K562 (cell line): ENCODE measurements at regions not wholly inside any gene's neighbourhood (a gene's known extent, or its start where the extent isn't known, plus 50 kb on each side); places are given as distances from the start of the nearest gene placed in this dataset.

ENCODE experiments used
- ATAC-seq: fragments of 200-7000 bp; cut with Tn5 transposase; 3 replicates; pipeline ENCODE4 v1.9.1; 2020; ENCODE audit warnings: moderate library complexity
- BruUV-seq: library from RNA; stranded (reverse); fragments of 400-500 nt; replicated peaks from 2 replicates; lab custom pipeline; 2021; lab: Mats Ljungman, UMichigan
- CTCF ChIA-PET: fragments of 300-600 bp; formaldehyde crosslinking; extraction: SDS; loops from one replicate; lab custom pipeline; 2021; ENCODE audit warnings: low intra/inter-chr PET ratio; lab: Yijun Ruan, JAX
- POLR2A ChIA-PET: fragments of 300-600, 350-650 bp; sonication (Branson Sonifier 250); formaldehyde crosslinking; extraction: SDS; loops from one replicate; lab custom pipeline; 2021; ENCODE audit warnings: antibody characterized with exemption, inconsistent platforms; lab: Yijun Ruan, JAX
- DNase-seq, 4 experiments: peaks; one replicate each; pipeline versions ENCODE4 v3.0.0 to v3.0.0-alpha.2; 2011 to 2018; ENCODE audit warnings: low spot score in 3 of 4, mixed read lengths in 3 of 4; ENCODE audit errors: extremely low read depth in 1 of 4
- FAIRE-seq: peaks from 2 replicates; lab custom pipeline; 2011; peaks lifted over from hg19 to GRCh38; lab: Jason Lieb, UNC
- H2AFZ ChIP-seq: 2 replicates; pipeline ENCODE4 v1.6.0; 2011; ENCODE audit warnings: low read depth, low read length, control low read depth, inconsistent platforms
- H3K27ac ChIP-seq: fragments of 200-600 bp; 3 replicates; pipeline ENCODE4 v1.8.0; 2011; ENCODE audit warnings: low read depth, mild to moderate bottlenecking, control low read depth, inconsistent platforms, low read length, moderate library complexity, mixed read lengths; ENCODE audit errors: extremely low read depth
- H3K27me3 ChIP-seq, 2 experiments: fragments of 300-600 bp in 1 of 2; 2 replicates in 1 of 2; 3 replicates in 1 of 2; pipeline versions ENCODE4 v1.6.0 to v1.8.0; 2011; ENCODE audit warnings: inconsistent platforms in 2 of 2, low read length in 2 of 2, mild to moderate bottlenecking in 1 of 2, mixed read lengths in 1 of 2, moderate library complexity in 1 of 2; ENCODE audit not compliant: control insufficient read depth in 2 of 2, insufficient read depth in 2 of 2
- H3K36me3 ChIP-seq: fragments of 300-600 bp; 3 replicates; pipeline ENCODE4 v1.8.0; 2011; ENCODE audit warnings: mild to moderate bottlenecking, low read length, inconsistent platforms; ENCODE audit not compliant: control insufficient read depth, insufficient read depth
- H3K4me1 ChIP-seq, 2 experiments: fragments of 200-600 bp in 1 of 2; replicated peaks in 1 of 2; 2 replicates in 1 of 2; 3 replicates in 1 of 2; pipeline versions ENCODE4 v1.5.1 to v1.8.0; 2011; ENCODE audit warnings: inconsistent platforms in 2 of 2, low read length in 2 of 2, mild to moderate bottlenecking in 1 of 2, mixed read lengths in 1 of 2, moderate library complexity in 1 of 2; ENCODE audit not compliant: control insufficient read depth in 2 of 2, insufficient read depth in 2 of 2
- H3K4me2 ChIP-seq: 2 replicates; pipeline ENCODE4 v1.6.1; 2011; ENCODE audit warnings: low read length, control low read depth, inconsistent platforms, mixed read lengths; ENCODE audit not compliant: insufficient read depth
- H3K4me3 ChIP-seq: fragments of 200-600 bp; sonication (generic), shearing (Covaris generic); 2 replicates; pipeline ENCODE4 v1.5.1; 2016; ENCODE audit warnings: control low read depth, inconsistent platforms
- H3K79me2 ChIP-seq: fragments of 200-600 bp; 3 replicates; pipeline ENCODE4 v1.8.0; 2011; ENCODE audit warnings: low read length, inconsistent platforms; ENCODE audit not compliant: control insufficient read depth, insufficient read depth
- H3K9ac ChIP-seq, 2 experiments: 2 replicates each; pipeline versions ENCODE4 v1.6.0 to v1.6.1; 2011; ENCODE audit warnings: low read depth in 2 of 2, low read length in 2 of 2, control low read depth in 1 of 2, inconsistent platforms in 1 of 2, mild to moderate bottlenecking in 1 of 2, mixed read lengths in 1 of 2; ENCODE audit not compliant: insufficient read depth in 1 of 2
- H3K9me1 ChIP-seq: one replicate; pipeline ENCODE4 v1.6.0; 2011; ENCODE audit warnings: inconsistent platforms, mild to moderate bottlenecking, low read length, moderate library complexity; ENCODE audit not compliant: control insufficient read depth, insufficient read depth
- H3K9me3 ChIP-seq: replicated peaks from 2 replicates; pipeline ENCODE4 v1.5.1; 2011; ENCODE audit warnings: low read depth, low read length, inconsistent platforms; ENCODE audit not compliant: control insufficient read depth, insufficient read depth
- H4K20me1 ChIP-seq: replicated peaks from 2 replicates; pipeline ENCODE4 v1.6.1; 2011; ENCODE audit warnings: low read length, inconsistent platforms, mixed read lengths; ENCODE audit not compliant: control insufficient read depth, insufficient read depth
- ETV6 ChIP-seq, 3 experiments: fragments of 150-350 bp in 1 of 3; sonication (generic) in 1 of 3; formaldehyde crosslinking in 1 of 3; IDR thresholded peaks; 2 replicates each; pipeline versions ENCODE4 v1.6.1 to v1.8.0; 2014 to 2022; ENCODE audit warnings: borderline replicate concordance in 2 of 3, low read depth in 2 of 3, antibody characterized with exemption in 1 of 3, low read length in 1 of 3, mild to moderate bottlenecking in 1 of 3, missing genetic modification reagents in 1 of 3
- HMGN3 ChIP-seq: IDR thresholded peaks from 2 replicates; pipeline ENCODE4 v1.6.1; 2011; ENCODE audit warnings: borderline replicate concordance, low read depth, mild to moderate bottlenecking, mixed read lengths, low read length; ENCODE audit not compliant: insufficient read length; ENCODE audit errors: extremely low read depth
- KLF6 ChIP-seq: fragments of 250-450 bp; sonication (Bioruptor Pico); IDR thresholded peaks from 2 replicates; pipeline ENCODE4 v1.4.0; 2020; ENCODE audit warnings: mild to moderate bottlenecking, moderate library complexity, borderline replicate concordance
- LEF1 ChIP-seq: fragments of 450-650 bp; IDR thresholded peaks from 2 replicates; pipeline ENCODE4 v1.6.1; 2016; ENCODE audit warnings: mild to moderate bottlenecking
- NCOA2 ChIP-seq, 2 experiments: fragments of 450-650 bp; IDR thresholded peaks; 2 replicates each; pipeline ENCODE4 v1.6.1; 2018; ENCODE audit warnings: mild to moderate bottlenecking in 2 of 2, moderate library complexity in 1 of 2; ENCODE audit not compliant: partially characterized antibody in 2 of 2
- PATZ1 ChIP-seq: fragments of 250-450 bp; sonication (Bioruptor Pico); IDR thresholded peaks from 2 replicates; pipeline ENCODE4 v1.5.0; 2020; ENCODE audit warnings: mild to moderate bottlenecking, borderline replicate concordance
- POLR2AphosphoS2 ChIP-seq: IDR thresholded peaks from 2 replicates; pipeline ENCODE4 v1.6.1; 2012; ENCODE audit warnings: low read length, improper control_type of control experiment
- RBFOX2 ChIP-seq: fragments of 200-400 bp; formaldehyde crosslinking; IDR thresholded peaks from 2 replicates; pipeline ENCODE4 v1.6.1; 2017; ENCODE audit warnings: low read depth, mild to moderate bottlenecking, low read length, moderate library complexity
- RBM34 ChIP-seq: fragments of 200-400 bp; formaldehyde crosslinking; IDR thresholded peaks from 2 replicates; pipeline ENCODE4 v1.6.1; 2018; ENCODE audit warnings: low read length, borderline replicate concordance; ENCODE audit not compliant: insufficient read depth
- RUNX1 ChIP-seq: sonication (generic); IDR thresholded peaks from 2 replicates; pipeline ENCODE4 v1.6.1; 2016; ENCODE audit warnings: antibody characterized with exemption, low read depth
- ZFPM2 ChIP-seq: fragments of 250-450 bp; sonication (Bioruptor Pico); IDR thresholded peaks from 2 replicates; pipeline ENCODE4 v1.5.1; 2022; ENCODE audit warnings: mild to moderate bottlenecking
- ZNF134 ChIP-seq: fragments of 250-450 bp; sonication (Bioruptor Pico); conservative IDR thresholded peaks from 2 replicates; pipeline ENCODE4 v1.4.0; 2020
- ZNF239 ChIP-seq: fragments of 250-450 bp; sonication (Bioruptor Pico); IDR thresholded peaks from 2 replicates; pipeline ENCODE4 v1.4.0; 2020; ENCODE audit warnings: mild to moderate bottlenecking
- ZNF311 ChIP-seq: fragments of 250-450 bp; sonication (Bioruptor Pico); IDR thresholded peaks from 2 replicates; pipeline ENCODE4 v1.4.0; 2020; ENCODE audit warnings: mild to moderate bottlenecking, moderate library complexity
- WGBS: fragments of 100-300 bp; shearing (Covaris generic); methylation state at CpG from one replicate; pipeline ENCODE4 v1.1.6; 2016; ENCODE audit warnings: low coverage, mixed read lengths; ENCODE audit not compliant: insufficient coverage; ENCODE audit errors: missing lambda C conversion rate; 5-methylcytosine and 5-hydroxymethylcytosine counted together
- in situ Hi-C: fragments of 300-500 bp; cut with MboI; formaldehyde crosslinking; loops from 4 replicates; pipeline ENCODE4 v1.15.0; 2018; ENCODE audit warnings: inconsistent platforms, mixed read lengths
- intact Hi-C: fragments of 100-400 bp; cut with micrococcal nuclease; formaldehyde crosslinking; loops from 2 replicates; pipeline ENCODE4 v1.14.2; 2022

- TF ChIP-seq POLR2AphosphoS2 (no peak), LEF1 (no peak)
These were observed 90.2 kb upstream of the PARP8 start (continued) for GRCh38 chr5:50576265-50576664.

GRCh38 chr5:50576686-50577256 lies 89.7 kb upstream of the PARP8 start:
- no TSS peak for BruUV-seq
- Histone ChIP-seq H4K20me1 (no peaks in the 10 kb centered on the region), H3K9ac (no peak overlapping the region), H3K4me3 (no peak overlapping the region), H3K27ac (no peak overlapping the region), H3K27me3 (no peaks in the 10 kb centered on the region), H2AFZ (no peak overlapping the region), H3K9me3 (peaks cover 2% of the 10 kb centered on the region; the same call in 1 of the 2 replicates), H3K4me2 (no peak overlapping the region), H3K36me3 (no peaks in the 10 kb centered on the region), H3K4me1 (no peaks in the 10 kb centered on the region), H3K79me2 (no peaks in the 10 kb centered on the region), H3K9me1 (no peaks in the 10 kb centered on the region)
- ChIA-PET POLR2A (no interaction called here), CTCF (no interaction called here)
- intact Hi-C loops = no loop called here
- 0% methylated on average over 1 of the region's 1 CpG for WGBS
- no peak for TF ChIP-seq RUNX1
- TF ChIP-seq RBFOX2 = no peak
- no peak for TF ChIP-seq ZFPM2 (CRISPR knock-in tag)
- in situ Hi-C loops = no loop called here
- DNase-seq (no peak), ATAC-seq (no peak), FAIRE-seq (no peak)

GRCh38 chr5:50580506-50580905 lies 85.9 kb upstream of the PARP8 start:
- no peak overlapping the region for H3K4me3 ChIP-seq
- DNase-seq = no peak
- no peaks in the 10 kb centered on the region for H3K9me1 ChIP-seq
- under 1% methylated on average over 6 of the region's 6 CpGs for WGBS
- ChIA-PET POLR2A (no interaction called here), CTCF (no interaction called here)
- no peaks in the 10 kb centered on the region for H4K20me1 ChIP-seq
- H3K4me1 ChIP-seq = no peaks in the 10 kb centered on the region
- ATAC-seq = no peak
- no peak overlapping the region for H3K27ac ChIP-seq
- no peak for FAIRE-seq
- H3K9me3 ChIP-seq = peaks cover 2% of the 10 kb centered on the region; the same call in 1 of the 2 replicates
- intact Hi-C loops = no loop called here
- no peak overlapping the region for H3K4me2 ChIP-seq
- BruUV-seq = no TSS peak
- H3K9ac ChIP-seq = no peak overlapping the region
- no peaks in the 10 kb centered on the region for H3K27me3 ChIP-seq
- no peak overlapping the region for H2AFZ ChIP-seq
- in situ Hi-C loops = no loop called here
- H3K36me3 ChIP-seq = no peaks in the 10 kb centered on the region
- no peaks in the 10 kb centered on the region for H3K79me2 ChIP-seq
- TF ChIP-seq ETV6 (IDR thresholded peaks at IDR 0.05; ENCODE audit: borderline replicate concordance in 1 of 2, low read depth in 2 of 2, low read length in 1 of 2) (no peak), ETV6 (CRISPR knock-in tag; IDR thresholded peaks at IDR 0.05; ENCODE audit: borderline replicate concordance) (no peak), NCOA2 (IDR thresholded peaks at IDR 0.05; ENCODE audit: partially characterized antibody in 2 of 2) (no peak), ZNF311 (CRISPR knock-in tag) (no peak), KLF6 (CRISPR knock-in tag) (no peak), ZNF239 (CRISPR knock-in tag) (no peak), HMGN3 (no peak), PATZ1 (no peak), ZNF134 (CRISPR knock-in tag) (no peak), RBM34 (no peak)
